Activated CD8-positive, alpha-beta memory T cell treated with anti-CD3 and anti-CD28 coated beads for 1 hour (primary cell): ENCODE measurements at regions not wholly inside any gene's neighbourhood (a gene's known extent, or its start where the extent isn't known, plus 50 kb on each side); places are given as distances from the start of the nearest gene placed in this dataset.
"Not testable (repeated sequence)": the region's sequence is repeated elsewhere in the genome, so short reads cannot be mapped to it uniquely, and the experiment has no call there.

Experiments
- DNase-seq, 2 donors: peaks; one replicate each; pipeline ENCODE4 v3.0.0-alpha.2; 2020; ENCODE audit warnings: low read depth in 1 of 2; ENCODE audit errors: extremely low read depth in 1 of 2

- no peak for DNase-seq
Measured at GRCh38 chr5:159493696-159494095, 163.4 kb upstream of the IL12B start.

GRCh38 chr5:159496773-159497172 lies 166.5 kb upstream of the IL12B start:
- DNase-seq: no peak

- DNase-seq: no peak
Measured at GRCh38 chr5:159497221-159497620, 166.9 kb upstream of the IL12B start.

GRCh38 chr5:159498630-159499029 lies 168.3 kb upstream of the IL12B start:
- no peak for DNase-seq

GRCh38 chr5:159502116-159502515 lies 171.8 kb upstream of the IL12B start:
- not testable (repeated sequence) for DNase-seq

GRCh38 chr5:159503236-159503635 lies 172.9 kb upstream of the IL12B start:
- DNase-seq: no peak

GRCh38 chr5:159504106-159504856 lies 174.0 kb upstream of the IL12B start:
- no peak for DNase-seq

GRCh38 chr5:159504857-159505304 lies 174.6 kb upstream of the IL12B start:
- DNase-seq: no peak

GRCh38 chr5:159507055-159507454 lies 176.8 kb upstream of the IL12B start:
- DNase-seq: no peak

GRCh38 chr5:159507661-159508060 lies 177.4 kb upstream of the IL12B start:
- DNase-seq: no peak

GRCh38 chr5:159508344-159508743 lies 178.1 kb upstream of the IL12B start:
- DNase-seq: no peak

GRCh38 chr5:159509002-159509660 lies 178.8 kb upstream of the IL12B start:
- no peak for DNase-seq

GRCh38 chr5:159510282-159510681 lies 180.0 kb upstream of the IL12B start:
- DNase-seq: no peak

- DNase-seq: no peak
Measured at GRCh38 chr5:159511570-159511969, 181.3 kb upstream of the IL12B start.

GRCh38 chr5:159512064-159512463 lies 181.8 kb upstream of the IL12B start:
- no peak for DNase-seq

GRCh38 chr5:159514229-159514810 lies 184.0 kb upstream of the IL12B start:
- no peak for DNase-seq

GRCh38 chr5:159515197-159515596 lies 184.9 kb upstream of the IL12B start:
- no peak for DNase-seq

GRCh38 chr5:159515909-159516415 lies 185.7 kb upstream of the IL12B start:
- peak in 1 of 2 donors; percentile 53 for DNase-seq

GRCh38 chr5:159518371-159518770 lies 188.1 kb upstream of the IL12B start:
- DNase-seq: no peak

- DNase-seq: no peak
Measured at GRCh38 chr5:159519365-159519764, 189.1 kb upstream of the IL12B start.

- no peak for DNase-seq
Measured at GRCh38 chr5:159522841-159523240, 192.6 kb upstream of the IL12B start.

- not testable (repeated sequence) for DNase-seq
Measured at GRCh38 chr5:159524279-159524678, 194.0 kb upstream of the IL12B start.
